DMS 273 (cell line): ENCODE measurements at regions not wholly inside any gene's neighbourhood (a gene's known extent, or its start where the extent isn't known, plus 50 kb on each side); places are given as distances from the start of the nearest gene placed in this dataset.

Source experiments
- DNase-seq: peaks from one replicate; lab custom pipeline; 2025; ENCODE audit not compliant: unreplicated experiment; lab: John Stamatoyannopoulos, UW

DNA sequence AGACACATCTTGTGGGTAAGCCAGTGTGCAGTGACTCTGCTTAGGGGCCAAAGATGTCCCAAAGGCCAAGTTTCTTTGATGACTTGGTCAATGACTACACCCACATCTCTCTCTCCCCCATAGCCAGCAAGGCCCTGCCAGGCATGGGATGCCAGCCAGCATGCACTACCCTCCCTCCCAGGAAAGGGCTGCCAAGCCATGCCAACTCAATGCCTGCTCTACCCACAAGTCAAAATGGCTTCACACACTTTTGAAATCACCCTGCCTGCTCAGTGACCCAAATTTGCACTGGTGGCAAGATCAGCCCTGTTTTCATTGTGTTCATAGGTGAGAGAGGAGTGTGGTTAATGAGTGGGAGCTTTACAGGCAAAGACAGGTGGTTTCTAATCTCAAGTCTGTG is 112.5 kb downstream of the MATN1 start:
- DNase-seq = no peak

DNA sequence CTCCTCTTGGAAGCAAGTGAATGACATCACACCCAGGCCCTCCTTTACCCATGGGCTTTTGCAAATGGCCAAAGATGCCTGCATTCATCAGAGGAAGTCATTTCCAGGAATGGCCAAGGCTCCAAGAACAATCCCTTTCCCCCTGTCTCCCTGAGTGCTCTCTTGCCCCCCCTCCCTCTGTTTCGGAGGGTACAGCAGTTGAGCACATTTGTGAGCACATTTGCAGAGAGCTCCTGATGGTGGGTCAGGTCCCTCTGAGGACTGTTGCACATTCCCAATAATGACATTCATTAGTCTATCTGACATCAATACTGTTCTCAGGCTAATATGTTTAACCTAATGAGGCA is 113.4 kb downstream of the MATN1 start:
- DNase-seq = no peak

DNA sequence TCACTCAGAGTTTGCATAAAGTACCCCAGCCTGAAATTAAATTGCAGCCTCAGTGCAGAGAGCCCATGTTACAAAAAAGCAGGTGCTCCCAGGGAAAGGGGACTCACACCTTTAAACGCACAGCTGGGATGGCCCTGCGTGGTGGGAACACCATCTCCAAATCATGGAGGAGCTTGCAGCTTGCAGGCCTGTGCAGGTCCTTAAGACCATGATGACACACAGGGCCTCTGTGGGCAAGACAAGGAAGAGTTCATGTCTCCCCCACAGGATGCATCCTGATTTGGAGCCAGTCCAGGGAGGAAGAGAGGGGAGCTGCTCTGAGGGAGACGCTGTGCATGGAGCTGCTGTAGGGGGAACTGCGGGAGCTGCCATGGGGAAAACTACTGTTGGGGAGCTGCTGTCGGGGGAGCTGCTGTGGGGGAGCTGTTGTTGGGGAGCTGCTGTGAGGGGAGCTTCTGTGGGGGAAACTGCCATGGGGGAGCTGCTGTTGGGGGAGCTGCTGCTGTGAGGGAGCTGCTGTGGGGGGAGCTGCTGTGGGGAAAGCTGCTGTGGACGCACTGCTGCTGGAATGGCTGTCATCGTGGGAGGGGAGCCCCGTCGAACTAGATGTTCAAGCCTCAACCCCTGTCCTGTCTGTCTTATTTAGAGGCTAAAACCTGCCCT is 113.9 kb downstream of the MATN1 start:
- DNase-seq = no peak

DNA sequence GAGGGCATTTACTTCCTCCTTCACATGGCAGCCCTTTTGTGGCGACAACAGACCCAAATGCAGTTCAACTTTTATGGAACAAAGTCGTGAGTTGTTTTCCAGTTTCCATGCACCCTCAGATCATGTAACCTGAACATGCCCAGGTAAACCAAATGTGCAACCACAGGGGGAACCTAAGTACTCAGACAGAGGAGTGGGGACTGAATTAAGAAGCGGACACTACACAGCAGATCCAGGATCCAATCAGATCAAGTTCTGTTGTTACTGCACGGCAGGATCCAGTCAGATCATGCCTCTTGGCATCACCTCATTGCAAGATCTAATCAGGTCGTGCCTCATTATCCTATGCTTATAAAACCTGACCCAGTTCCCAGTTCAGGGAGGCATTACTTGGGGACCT is 115.7 kb downstream of the MATN1 start:
- peak; percentile 17 for DNase-seq

DNA sequence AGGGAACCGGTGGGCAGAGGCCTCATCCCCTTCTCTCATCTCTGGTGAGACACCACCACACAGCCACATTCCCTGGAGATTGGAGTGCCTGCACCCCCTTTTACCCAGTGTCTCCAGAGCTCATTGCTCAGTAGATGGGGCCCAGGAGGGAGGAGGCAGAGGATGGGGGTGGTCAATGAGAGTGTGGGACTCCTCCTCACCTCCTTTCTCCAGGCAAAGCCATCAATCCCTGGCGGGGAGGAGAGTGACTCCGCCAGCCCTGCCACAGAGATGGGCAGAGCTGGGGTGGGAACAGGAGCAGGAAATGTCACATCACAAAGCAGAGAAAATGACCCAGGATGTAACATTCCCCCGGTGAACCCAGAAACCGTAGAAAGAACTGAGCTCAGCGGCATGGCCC is 117.2 kb downstream of the MATN1 start:
- DNase-seq = no peak

DNA sequence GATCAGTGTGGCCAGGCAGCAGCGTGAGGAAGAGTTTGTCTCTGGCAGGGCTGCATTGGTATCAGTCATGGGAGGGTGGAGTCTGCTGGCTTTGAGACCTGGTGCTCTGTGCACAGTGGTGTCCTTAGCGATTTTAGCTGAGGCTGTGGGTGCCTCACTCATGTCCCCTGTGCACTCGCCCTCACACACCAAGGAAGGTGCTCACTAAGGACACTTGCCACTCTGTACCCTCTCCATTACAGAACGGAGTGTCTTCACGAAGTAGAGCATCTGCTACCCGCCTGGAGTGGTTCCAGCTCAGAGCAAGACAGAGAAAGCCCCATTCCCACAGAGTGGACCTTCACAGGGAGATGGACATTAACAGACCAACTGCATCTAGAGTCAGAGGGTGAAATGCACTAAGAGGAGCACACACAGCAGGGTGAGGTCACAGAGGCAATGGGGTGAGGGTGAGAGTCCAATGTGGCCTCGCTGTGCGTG is 117.9 kb downstream of the MATN1 start:
- DNase-seq = no peak

DNA sequence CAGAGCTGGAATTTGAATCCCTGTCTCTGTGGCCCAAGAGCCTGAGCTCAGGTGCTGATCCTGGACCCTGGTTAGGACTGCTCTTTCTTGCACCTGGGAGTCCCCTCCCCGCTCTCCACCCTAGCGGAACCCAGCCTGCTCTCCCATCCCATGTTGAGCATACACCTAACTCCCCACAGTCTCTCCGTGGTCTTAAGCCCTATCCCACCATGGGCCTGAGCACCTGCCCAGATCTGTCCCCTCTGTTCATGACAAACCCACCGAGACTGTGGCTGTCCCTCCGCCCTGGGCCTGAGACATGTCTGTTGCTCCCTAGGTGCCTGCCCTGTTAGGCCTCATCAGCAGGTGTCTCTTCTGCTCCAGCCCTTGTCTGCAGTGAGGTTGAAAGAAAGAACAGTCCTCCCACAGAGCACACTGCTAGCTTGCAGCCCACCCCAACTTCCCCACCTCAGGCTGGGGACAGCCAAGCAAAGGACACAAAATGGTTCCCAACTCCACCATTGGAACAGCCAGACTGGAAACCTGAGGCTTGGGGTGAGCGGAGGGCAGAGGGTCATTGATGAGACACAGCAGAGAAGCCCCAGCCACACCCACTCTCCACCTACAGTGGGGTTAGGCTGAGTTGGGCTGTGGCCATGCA is 118.5 kb downstream of the MATN1 start:
- DNase-seq = no peak

DNA sequence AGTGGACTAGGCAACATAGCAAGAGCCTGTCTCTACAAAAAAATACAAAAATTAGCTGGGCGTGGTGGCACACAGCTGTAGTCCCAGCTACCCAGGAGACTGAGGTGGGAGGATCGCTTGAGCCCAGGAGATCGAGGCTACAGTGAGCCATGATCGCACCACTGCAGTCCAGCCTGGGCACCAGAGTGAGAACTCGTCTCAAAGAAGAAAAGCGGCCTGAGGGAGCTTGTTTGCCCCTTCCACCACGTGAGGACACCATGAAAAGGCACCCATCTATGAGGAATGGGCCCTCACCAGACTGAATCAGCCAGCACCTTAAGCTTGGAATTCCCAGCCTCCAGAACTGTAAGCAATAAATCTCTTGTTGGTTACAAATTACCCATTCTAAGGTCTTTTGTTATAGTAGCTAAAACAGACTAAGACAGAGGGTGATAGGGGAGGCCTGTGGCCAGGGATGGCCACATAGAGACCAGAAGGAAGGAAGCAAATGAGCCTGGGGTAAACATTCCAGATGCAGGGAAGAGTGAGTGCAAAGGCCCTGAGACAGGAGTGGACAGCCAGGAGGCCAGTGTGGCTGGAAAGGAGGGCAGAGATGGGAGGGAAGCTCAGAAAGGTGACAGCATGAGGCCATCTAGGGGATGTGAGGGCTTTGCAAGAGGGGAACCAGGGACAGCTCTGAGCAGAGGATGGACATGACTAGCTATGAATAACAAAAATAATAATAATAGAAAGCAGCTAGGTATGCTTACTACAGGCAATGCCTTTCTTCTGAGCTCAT is 120.1 kb downstream of the MATN1 start:
- DNase-seq = no peak

DNA sequence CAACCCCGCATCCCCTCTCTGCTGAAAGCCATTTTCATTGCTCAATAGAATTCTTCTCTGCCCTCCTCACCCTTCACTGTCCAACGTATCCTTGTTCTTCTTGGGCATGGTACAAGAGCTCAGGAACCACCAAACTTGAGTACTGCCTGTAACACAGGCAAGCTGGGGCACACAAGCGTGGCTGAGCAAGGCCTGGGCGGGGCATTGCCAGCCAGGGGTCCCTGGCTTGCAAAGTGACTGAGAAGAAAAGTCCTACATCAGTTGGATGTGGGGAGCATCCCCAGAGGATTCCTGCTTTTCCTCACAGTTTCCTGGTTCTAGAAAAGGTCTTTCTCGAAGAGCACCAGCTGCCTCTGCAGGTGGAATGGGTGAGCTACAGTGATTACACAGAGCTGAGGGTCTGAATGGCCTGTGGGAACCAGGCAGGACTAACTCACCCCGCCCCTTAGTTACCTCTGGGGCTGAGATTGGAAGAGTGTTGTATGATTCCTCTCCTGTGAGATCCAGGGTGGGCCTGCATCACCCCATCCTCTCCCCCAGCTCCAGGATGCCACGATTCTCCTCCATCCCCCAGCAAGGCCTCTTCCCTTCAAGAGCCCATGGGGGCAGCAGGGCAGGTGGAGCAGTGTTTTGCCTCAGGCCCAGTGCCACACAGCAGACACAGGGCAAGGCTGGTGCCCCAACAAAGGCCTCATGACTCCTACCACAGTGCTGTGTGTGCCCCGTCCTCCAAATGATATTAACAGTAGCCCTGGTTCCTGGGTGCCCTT is 121.9 kb downstream of the MATN1 start:
- no peak for DNase-seq

DNA sequence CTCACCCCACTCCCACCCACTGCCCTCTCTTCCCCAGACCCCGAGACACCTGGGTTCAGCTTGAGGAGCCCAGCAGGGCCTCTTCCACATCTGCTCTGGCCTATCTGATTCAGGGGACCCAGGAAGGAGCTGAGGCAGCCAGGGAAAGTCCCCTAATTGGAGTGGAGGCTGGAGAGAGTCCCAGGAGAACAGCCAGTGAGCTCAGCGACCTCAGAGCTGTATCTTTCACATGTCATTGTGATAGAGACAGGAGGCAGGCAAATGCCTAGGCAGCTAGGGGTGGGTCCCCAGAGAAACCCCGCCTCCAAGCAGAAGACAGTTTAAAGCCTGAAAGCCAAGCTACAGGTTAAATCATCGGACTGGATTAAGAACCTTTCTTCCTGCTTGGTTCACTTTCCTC is 122.7 kb downstream of the MATN1 start:
- no peak for DNase-seq

DNA sequence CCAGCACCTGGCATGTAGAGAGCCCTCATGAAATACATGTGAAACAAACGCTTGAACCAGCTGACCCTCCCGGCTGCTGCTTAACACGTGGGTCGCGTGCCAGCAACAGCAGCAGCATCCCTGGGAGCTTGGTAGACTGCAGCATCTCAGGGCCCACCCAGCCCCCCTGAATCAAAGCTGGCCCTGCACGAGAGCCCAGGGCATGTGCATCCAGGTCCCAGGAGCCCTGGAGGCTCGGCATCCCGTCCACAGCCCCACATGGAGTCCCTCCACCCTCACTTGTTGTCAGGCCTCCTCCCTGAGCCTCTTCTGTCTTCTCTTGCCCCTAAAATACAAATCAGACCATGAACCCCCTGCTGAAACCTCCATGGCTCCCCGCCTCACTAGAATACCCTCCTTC is 123.1 kb downstream of the MATN1 start:
- DNase-seq = no peak

DNA sequence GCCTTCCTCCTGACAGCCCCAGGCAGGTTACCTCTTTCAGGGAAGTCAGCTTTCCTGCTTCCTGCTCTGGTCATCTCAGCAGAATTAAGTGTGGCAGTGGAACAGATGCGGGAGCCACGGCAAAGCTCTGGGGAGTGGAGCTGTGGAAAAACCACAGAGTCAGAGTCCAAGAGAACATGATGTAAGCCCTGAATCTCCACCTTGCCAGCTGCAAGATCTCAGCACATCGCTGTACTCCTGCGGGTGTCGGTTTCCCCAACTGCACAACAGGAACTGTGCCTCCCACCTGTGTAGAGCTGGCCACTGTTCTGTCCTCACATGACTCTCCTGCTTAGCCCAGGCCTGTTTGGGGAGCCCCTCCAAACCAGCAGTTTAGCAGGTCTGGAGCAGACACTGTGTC is 123.7 kb downstream of the MATN1 start:
- DNase-seq = no peak

DNA sequence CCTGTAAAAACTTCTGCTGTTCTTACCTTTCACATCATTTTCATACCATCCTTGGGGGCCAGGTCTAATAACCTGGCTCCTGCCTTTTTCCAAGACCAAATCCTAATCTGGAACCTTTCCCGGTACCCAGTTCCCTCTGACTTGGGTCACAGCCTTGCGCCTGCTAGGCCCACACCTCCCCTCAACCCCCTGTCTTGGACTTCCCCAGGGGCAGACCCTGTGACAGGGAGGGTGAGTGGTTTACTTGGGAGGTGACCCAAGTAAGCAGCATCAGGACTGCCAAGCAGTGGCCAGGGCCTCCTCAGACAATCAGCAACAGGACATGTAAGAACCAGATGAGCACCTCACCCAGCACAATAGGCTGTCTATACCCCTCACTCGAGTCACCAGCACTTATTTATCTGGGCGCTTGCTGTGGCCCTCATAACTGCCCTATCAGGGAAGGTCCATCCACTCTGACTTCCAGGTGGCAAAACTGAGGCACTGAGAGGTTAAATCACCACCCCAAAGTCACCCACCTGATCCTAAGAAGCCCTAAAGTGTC is 124.7 kb downstream of the MATN1 start:
- DNase-seq = no peak

DNA sequence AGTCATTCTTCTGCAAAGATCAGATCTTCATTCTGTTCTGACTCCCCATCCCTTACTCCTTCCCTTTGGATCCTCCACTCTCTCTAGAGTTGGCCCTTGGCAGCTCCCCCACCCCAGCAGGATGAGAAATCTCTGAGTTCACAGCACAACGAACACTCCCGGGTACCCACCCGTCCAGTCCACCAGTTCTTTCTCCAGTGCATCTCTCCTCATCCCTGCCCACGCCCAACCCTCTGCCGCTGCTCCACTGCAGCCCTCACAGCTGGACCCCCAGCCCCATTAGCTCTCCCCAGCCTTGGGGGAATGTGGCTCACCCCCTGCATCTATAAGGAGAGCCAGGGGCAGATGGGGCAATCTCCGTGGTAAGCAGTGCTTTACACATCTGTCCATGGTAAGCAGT is 125.7 kb downstream of the MATN1 start:
- no peak for DNase-seq

DNA sequence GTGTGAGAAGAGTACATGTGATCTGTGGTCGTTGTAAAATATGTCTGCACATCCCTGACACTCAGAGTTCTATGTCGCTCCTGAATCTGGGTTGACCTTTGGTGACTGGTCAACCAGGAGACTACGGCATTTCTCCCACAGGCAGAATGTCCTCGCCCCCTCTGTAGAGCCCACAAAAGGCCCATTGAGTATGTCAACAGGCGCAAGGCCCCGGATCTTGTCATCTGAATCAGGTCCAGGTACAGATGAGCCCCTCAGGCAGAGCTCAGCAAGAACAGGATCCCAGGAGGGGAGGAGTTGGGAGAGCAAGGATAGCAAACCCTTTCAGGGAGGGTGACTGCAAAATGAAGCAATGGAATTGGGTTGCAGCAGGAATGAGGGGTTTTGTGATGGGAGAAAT is 126.5 kb downstream of the MATN1 start:
- DNase-seq = no peak

DNA sequence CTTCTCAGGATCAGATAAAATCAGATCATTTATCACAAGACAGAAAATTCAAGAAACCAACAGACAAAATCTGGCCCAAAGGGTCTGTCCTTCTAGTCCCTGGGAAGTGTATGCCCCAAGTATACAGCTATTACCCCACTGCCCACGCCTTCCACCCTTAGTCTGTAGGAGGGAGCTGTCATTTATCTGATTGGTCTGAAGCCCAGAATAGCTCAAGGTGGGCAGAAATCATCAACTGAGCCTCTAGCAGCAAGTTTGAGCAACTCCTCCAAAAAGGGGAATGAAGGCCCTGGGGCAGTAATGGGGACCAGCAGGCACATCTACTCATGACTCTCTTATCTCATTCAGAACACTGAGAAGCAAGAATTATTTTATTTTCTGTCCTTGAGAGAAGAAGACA is 126.9 kb downstream of the MATN1 start:
- no peak for DNase-seq

DNA sequence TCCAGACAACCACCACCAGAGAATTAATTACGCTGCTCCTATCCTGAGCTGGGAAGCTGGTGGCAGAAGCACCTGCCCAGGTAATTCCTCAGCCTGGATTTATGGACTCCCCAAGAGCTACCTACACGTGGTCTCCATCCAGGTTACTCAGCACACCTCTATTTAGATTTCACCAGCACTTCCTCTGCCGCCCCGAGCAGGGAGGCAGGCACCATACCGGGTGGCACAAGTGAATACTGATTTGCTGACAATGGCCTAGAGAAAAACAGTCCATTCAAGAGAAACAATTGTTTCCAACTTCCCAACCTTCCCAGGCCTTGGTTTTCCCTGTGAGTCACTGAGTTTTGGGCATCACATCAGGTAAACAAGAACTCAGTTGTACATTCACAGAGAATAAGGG is 134.3 kb downstream of the MATN1 start:
- no peak for DNase-seq

DNA sequence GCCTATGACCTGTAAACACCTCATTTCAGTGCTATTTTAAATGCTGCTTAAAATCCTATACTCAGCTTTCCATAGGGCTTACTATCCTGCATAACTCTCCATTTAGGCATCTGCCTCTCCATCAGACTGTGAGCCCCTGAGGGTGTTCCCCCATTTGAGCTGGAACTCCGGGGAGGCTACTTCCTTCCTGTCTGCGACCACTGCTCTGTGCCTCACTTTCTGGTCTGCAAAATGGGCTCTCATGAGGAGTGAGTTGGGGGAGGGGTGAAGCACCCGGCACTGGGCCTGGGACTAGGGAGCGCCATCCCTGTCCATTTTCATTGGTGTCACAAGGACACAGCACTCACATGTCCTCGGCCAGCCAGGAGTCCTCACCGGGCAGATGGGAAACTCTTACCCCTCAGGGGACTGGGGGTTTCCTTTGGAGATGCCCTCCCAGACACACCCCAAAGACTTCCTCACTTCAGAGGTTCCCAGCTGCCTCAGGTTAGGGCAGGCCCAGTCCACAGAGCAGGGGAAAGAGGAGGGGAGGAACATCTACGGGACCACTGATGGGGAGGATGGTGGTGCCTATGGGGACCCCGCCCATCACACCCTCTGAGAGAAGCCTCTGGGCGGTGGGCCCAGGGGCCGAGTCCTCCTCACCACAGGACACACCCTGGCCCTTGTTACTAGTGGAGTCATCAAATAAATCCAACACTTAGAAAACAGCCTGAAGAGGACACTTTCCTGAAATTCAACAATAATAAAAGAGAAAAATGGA is 134.9 kb downstream of the MATN1 start:
- DNase-seq = no peak

DNA sequence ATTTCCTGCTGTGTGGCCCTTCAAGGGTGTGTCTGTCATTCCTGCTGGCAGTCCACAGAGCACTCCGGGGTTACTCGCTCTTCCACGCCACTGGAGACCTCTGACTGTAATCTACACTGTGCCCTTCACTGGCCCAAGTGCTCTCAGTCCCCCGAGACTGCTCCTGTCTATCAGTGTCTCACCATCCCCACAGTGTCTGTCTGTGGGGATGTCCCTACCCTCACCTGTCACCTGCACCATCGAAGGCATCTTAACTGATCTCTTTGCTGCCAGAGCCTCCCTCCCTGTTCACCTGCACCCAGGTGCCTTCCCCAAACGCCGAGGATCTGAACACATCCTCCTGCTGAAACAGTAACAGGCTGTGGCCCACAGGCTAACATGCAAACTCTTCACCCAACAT is 136.7 kb downstream of the MATN1 start:
- no peak for DNase-seq

DNA sequence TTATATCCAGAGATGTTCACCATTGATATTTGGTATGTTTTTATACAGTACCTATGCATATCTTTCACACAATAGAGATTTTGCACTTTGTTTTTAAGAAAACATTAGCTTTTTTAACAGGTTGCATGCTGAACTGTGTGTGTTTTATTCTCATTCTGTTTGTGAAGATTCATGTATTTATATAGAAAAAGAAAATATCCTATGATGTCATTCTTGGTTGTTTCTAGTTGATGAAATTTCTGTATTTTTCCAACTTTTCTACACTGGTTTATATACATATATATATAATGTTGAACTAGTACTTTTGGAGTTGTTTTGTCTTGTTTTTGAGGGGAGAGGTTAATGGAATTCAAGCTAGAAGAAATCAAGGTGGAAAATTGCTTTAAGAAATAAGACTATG is 143.8 kb downstream of the MATN1 start:
- DNase-seq = no peak

DNA sequence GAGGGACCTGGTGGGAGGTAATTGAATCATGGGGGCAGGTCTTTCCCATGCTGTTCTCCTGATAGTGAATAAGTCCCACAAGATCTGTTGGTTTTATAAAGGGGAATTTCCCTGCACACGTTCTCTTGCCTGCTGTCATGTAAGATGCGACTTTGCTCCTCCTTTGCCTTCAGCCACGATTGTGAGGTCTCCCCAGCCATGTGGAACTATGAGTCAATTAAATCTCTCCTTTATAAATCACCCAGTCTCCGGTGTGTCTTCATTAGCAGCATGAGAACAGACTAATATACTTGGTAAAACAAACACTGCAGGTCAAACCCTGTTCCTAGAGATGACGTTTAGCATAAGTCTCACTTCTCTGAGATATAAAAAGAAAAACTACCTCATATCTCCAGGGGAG is 148.3 kb downstream of the MATN1 start:
- no peak for DNase-seq
